GM18909 (cell line): ENCODE measurements at regions not wholly inside any gene's neighbourhood (a gene's known extent, or its start where the extent isn't known, plus 50 kb on each side); places are given as distances from the start of the nearest gene placed in this dataset.
"Not testable (repeated sequence)": the region's sequence is repeated elsewhere in the genome, so short reads cannot be mapped to it uniquely, and the experiment has no call there.

Experiments used
- ATAC-seq: cut with Tn5 transposase; IDR thresholded peaks from one replicate; pipeline ENCODE4 v1.9.1; 2021; ENCODE audit warnings: mild to moderate bottlenecking; ENCODE audit not compliant: unreplicated experiment, poor library complexity

DNA sequence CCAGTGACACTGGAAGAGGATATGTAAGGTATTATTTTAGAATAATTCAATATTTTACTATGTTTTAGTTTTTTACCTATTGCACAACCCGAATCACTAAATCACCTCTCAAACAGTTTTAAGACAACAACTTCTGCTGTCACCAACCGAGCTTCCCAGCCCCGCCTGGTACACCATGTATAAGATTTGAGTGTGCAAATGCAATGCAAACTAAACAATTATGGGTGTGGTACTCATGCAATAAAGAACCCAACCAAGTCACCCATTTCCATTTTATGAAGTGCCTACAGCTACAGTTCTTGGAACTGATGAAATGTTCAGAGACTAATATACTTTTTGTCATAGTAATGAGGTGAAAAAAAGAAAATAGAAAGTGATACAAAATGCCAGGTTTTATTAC is 256.2 kb downstream of the TAFA4 start:
- ATAC-seq: no peak

- no peak for ATAC-seq
Observed at GRCh38 chr3:68667346-68667745, 265.0 kb downstream of the TAFA4 start.

GRCh38 chr3:68666429-68667136 is 265.8 kb downstream of the TAFA4 start:
- no peak for ATAC-seq

DNA sequence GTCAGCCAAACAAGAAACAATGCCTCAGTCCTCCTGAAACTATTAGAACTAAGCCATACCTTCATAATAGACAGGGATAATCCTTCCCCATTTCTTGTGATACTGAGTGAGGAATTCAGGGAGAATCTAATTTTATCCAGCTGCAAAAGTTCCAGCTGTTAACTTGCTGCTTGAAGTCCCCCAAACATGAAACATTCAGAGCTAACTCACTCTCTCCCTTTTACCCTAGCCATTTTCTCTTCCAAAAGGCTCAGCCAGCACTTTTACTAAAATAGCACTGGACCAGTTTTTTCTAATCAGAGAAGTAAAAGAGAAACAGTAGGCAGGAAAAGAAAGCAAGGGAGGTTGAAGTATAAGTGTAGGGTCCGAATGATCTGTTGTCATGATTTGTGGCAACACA is 268.1 kb downstream of the TAFA4 start:
- no peak for ATAC-seq

GRCh38 chr3:68662176-68662575 is 270.2 kb downstream of the TAFA4 start:
- no peak for ATAC-seq

DNA sequence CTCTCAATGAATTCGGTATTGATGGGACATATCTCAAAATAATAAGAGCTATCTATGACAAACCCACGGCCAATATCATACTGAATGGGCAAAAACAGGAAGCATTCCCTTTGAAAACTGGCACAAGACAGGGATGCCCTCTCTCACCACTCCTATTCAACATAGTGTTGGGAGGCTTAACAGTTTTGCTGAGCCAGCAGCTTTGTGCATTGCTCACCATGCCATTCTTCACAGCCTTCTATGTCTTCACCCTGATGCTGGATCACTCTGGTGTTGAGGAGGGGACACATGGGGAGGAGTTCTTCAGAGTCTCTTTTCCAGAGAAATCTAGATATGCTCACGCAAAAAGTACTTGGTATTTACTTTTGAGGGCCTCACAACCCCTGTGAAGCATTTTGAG is 281.7 kb downstream of the TAFA4 start:
- not testable (repeated sequence) for ATAC-seq

- ATAC-seq: no peak
Observed at GRCh38 chr3:68648494-68648893, 283.9 kb downstream of the TAFA4 start.

- ATAC-seq: no peak
Observed at GRCh38 chr3:68631850-68632545, 300.3 kb downstream of the TAFA4 start.

DNA sequence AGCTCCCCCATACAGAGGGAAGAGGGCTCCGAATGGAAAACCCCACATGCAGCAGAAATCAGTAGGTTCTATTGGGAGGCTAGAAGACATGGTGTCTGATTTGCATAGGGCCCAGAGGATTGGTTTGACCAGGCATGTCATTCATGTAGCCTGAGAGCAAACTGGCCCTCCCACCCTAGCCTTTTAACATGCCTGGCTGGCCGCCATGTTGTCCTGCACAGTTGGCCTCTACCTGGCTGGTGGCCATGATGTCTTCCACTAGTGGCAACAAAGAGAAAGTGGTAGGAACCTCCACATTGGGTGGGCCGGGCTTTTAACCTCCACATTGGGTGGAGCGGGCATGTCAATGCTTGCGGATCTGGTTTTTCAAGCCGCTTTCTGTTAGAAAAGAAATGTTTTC is 312.1 kb downstream of the TAFA4 start:
- no peak for ATAC-seq

- ATAC-seq: no peak
Observed at GRCh38 chr3:68614087-68614486, 318.3 kb downstream of the TAFA4 start.

GRCh38 chr3:68571321-68571720 is 361.0 kb downstream of the TAFA4 start:
- no peak for ATAC-seq

DNA sequence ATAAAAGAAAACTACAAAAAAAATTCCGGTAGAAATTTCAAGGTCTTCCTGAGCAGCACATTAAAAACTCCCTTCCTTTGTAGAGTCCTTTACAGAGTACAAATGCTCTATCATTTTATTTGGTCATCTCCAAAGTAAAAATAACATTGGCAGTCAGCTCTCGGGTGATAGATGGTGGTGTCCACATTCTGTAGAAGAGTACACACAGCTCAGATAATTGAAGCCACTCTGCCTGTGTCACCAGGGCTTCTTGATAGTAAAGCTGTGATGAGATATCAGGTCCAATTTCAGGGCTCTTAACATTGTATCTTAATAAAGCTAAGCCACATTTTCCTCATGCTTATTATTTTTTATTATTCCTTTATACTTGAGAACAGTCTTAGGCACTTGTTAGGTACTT is 371.6 kb downstream of the TAFA4 start:
- no peak for ATAC-seq

DNA sequence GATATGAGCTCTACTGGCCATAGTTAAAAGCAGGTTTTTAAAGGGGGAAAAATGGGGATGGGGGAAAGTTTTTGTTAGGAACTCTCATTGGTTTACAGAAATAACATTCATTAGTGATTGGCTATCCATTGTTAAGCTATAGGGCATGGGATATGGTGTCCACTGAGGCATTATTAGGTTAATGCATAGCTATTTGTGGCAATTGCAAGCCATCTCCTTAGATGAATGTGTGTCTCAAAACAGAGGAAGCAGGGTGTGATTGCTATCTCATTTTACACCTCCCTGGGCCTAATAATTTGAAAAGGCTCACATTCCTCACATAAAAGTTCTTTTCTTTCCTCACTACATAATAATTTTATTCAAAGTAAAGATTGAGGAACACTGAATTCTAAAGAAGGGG is 396.6 kb downstream of the TAFA4 start:
- ATAC-seq: no peak

- no peak for ATAC-seq
Observed at GRCh38 chr3:68523330-68523729, 409.0 kb downstream of the TAFA4 start.

- no peak for ATAC-seq
Observed at GRCh38 chr3:68515237-68515636, 417.1 kb downstream of the TAFA4 start.

DNA sequence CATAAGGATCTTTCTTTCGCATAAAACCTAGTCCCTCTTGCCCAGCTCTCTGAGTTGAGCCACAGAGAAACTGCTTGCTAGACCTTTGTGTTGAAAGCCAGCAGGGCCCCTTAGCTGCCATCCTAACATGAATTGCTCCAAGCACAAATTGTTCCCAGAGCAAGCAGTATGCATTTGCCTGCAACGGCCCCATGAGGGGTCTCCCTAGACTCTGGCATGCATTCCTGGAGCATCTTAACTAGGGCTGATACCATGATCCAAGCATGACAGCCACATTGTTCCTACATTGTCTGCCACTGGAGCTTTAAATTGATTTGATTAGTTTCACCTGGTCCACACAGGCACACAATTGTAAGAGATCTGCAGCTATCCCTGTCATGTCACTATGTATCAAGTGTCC is 428.1 kb downstream of the TAFA4 start:
- ATAC-seq: no peak

DNA sequence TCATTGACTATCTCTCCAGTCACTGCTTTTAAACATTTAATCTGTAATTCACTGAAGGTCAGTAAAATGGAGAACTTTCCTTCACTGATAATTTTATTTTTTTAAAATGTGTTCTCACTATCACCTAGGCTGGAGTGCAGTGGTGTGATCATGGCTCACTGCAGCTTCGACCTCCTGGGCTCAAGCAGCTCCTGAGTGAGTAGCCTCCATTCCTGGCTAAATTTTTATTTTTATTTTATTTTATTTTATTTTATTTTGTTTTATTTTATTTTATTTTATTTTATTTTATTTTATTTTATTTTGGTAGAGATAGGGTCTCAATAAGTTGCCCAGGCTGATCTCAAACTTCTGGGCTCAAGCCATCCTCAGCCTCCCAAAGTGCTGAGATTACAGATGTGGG is 446.5 kb downstream of the TAFA4 start:
- ATAC-seq: not testable (repeated sequence)

GRCh38 chr3:68485051-68485450 is 447.3 kb downstream of the TAFA4 start:
- no peak for ATAC-seq

DNA sequence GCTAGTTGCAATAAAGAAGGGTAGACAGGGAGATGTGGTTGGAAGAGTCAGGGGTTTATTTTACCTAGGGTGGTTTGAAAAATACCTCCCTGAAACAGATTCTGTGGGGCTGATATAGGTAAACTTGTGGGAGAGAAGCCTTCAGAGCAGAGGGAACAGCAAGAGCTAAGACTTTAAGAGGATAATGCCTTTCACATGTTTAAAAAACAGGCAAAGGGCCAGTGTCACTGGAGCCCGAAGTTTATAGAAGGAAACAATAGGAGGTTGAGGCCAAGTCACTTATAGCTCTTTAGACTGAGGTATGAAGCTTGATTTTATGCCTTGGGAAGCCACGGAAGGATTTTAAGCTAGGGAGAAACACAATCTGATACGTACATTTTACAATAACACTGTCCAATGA is 448.7 kb downstream of the TAFA4 start:
- ATAC-seq: no peak

GRCh38 chr3:68483041-68483440 is 449.3 kb downstream of the TAFA4 start:
- no peak for ATAC-seq

DNA sequence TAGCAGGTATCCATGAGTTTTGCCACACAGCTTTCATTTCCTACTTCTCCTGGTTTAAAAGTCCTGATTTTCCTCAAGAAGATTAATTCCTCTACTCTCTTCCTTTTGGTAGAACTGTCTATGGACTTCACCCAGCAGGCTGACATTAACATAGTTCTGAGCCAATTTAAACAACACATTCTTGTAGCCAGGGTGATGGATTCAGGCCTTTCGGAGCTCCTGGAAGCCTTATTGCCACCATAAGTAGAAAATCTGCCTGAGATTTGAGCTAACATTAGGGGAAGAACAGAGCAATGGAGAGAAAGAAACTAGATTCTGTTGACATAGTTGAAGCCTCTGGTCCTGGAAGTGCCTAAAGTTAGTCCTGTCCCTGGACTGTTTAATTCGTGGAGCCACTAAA is 449.8 kb downstream of the TAFA4 start:
- ATAC-seq: no peak

GRCh38 chr3:68479779-68480178 is 452.6 kb downstream of the TAFA4 start:
- ATAC-seq: no peak
